Ishikawa (cell line): ENCODE measurements at regions not wholly inside any gene's neighbourhood (a gene's known extent, or its start where the extent isn't known, plus 50 kb on each side); places are given as distances from the start of the nearest gene placed in this dataset.

ENCODE experiments used
- EP300 ChIP-seq: IDR thresholded peaks from 2 replicates; pipeline ENCODE4 v1.6.1; 2012; ENCODE audit warnings: borderline replicate concordance
- FOXM1 ChIP-seq: IDR thresholded peaks from 2 replicates; pipeline ENCODE4 v1.6.1; 2012; ENCODE audit warnings: low read depth, borderline replicate concordance
- MAX ChIP-seq: IDR thresholded peaks from 2 replicates; pipeline ENCODE4 v1.6.1; 2012
- NFIC ChIP-seq: IDR thresholded peaks from 2 replicates; pipeline ENCODE4 v1.6.1; 2012
- RAD21 ChIP-seq: IDR thresholded peaks from 2 replicates; pipeline ENCODE4 v1.6.1; 2012; ENCODE audit warnings: low read depth
- REST ChIP-seq: IDR thresholded peaks from 2 replicates; pipeline ENCODE4 v1.6.1; 2012; ENCODE audit warnings: low read depth, mild to moderate bottlenecking
- TAF1 ChIP-seq: IDR thresholded peaks from 2 replicates; pipeline ENCODE4 v1.6.1; 2012; ENCODE audit warnings: low read depth, mild to moderate bottlenecking
- TCF12 ChIP-seq: IDR thresholded peaks from 2 replicates; pipeline ENCODE4 v1.6.1; 2012; ENCODE audit warnings: low read depth
- TEAD4 ChIP-seq: IDR thresholded peaks from 2 replicates; pipeline ENCODE4 v1.6.1; 2012
- YY1 ChIP-seq: IDR thresholded peaks from 2 replicates; pipeline ENCODE4 v1.6.1; 2012; ENCODE audit warnings: low read depth

- TF ChIP-seq TAF1 (no peak), EP300 (no peak), MAX (no peak), NFIC (no peak), RAD21 (no peak), REST (no peak), TCF12 (no peak), FOXM1 (no peak), YY1 (no peak), TEAD4 (no peak)
Measured at GRCh38 chr10:106502641-106503040, 661.9 kb downstream of the SORCS1 start.
